HL-60 (cell line): ENCODE measurements at regions not wholly inside any gene's neighbourhood (a gene's known extent, or its start where the extent isn't known, plus 50 kb on each side); places are given as distances from the start of the nearest gene placed in this dataset.

Source experiments
- POLR2AphosphoS5 ChIP-seq: IDR thresholded peaks from 2 replicates; pipeline ENCODE4 v1.6.1; 2012; ENCODE audit warnings: low read depth
- TF ChIP-seq, protein P1 (sequence below): IDR thresholded peaks from one replicate; pipeline ENCODE4 v1.5.1; 2011; ENCODE audit warnings: low read length, control low read depth, inconsistent platforms; ENCODE audit not compliant: insufficient read depth

DNA sequence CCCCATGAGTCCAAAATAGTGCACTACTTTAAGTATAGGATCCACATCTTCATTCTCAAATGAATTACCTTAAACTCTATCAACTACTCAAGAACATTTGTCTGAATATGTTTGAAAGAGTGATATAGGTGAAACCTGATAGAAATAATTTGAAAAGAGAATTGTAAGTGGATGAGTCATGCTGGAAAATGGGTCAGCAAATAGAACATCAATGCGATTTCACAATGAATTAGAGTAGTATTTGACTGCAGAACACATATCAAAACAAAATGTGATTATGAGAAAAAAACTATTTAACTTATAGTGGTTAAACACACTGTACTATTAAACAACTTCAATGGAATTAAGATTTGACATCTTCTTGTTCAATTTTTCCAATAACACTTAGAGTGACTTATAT is 300.6 kb upstream of the KLHL1 start:
- TF ChIP-seq POLR2AphosphoS5: no peak
- TF ChIP-seq, protein P1, sequence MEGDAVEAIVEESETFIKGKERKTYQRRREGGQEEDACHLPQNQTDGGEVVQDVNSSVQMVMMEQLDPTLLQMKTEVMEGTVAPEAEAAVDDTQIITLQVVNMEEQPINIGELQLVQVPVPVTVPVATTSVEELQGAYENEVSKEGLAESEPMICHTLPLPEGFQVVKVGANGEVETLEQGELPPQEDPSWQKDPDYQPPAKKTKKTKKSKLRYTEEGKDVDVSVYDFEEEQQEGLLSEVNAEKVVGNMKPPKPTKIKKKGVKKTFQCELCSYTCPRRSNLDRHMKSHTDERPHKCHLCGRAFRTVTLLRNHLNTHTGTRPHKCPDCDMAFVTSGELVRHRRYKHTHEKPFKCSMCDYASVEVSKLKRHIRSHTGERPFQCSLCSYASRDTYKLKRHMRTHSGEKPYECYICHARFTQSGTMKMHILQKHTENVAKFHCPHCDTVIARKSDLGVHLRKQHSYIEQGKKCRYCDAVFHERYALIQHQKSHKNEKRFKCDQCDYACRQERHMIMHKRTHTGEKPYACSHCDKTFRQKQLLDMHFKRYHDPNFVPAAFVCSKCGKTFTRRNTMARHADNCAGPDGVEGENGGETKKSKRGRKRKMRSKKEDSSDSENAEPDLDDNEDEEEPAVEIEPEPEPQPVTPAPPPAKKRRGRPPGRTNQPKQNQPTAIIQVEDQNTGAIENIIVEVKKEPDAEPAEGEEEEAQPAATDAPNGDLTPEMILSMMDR: no peak
